WTC11 (cell line): ENCODE measurements at regions not wholly inside any gene's neighbourhood (a gene's known extent, or its start where the extent isn't known, plus 50 kb on each side); places are given as distances from the start of the nearest gene placed in this dataset.

ENCODE experiments used
- ATAC-seq: fragments of 200-7000 bp; cut with Tn5 transposase; 2 replicates; pipeline ENCODE4 v1.10.0; 2021; ENCODE audit warnings: mild to moderate bottlenecking, moderate library complexity
- CTCF ChIA-PET: fragments of 300-600 bp; sonication (Branson Sonifier 250); formaldehyde crosslinking; loops from one replicate; lab custom pipeline; 2021; ENCODE audit warnings: antibody characterized with exemption; lab: Charles Lee
- POLR2A ChIA-PET: fragments of 350-600 bp; sonication (Branson Sonifier 250); formaldehyde crosslinking; loops from one replicate; lab custom pipeline; 2021; ENCODE audit warnings: antibody characterized with exemption; lab: Charles Lee
- DNase-seq: peaks from one replicate; pipeline ENCODE4 v3.0.0; 2021; ENCODE audit warnings: low spot score
- H3K27ac Mint-ChIP-seq: 2 replicates; pipeline ENCODE4 v1.8.0; 2021; ENCODE audit warnings: mixed read lengths
- H3K27me3 Mint-ChIP-seq: 2 replicates; pipeline ENCODE4 v1.8.0; 2021; ENCODE audit warnings: low read depth, mild to moderate bottlenecking, moderate library complexity, mixed read lengths
- H3K36me3 Mint-ChIP-seq: 2 replicates; pipeline ENCODE4 v1.8.0; 2021; ENCODE audit warnings: mixed read lengths
- H3K4me1 Mint-ChIP-seq: 2 replicates; pipeline ENCODE4 v1.8.0; 2022; ENCODE audit warnings: mixed read lengths
- H3K4me3 Mint-ChIP-seq: 2 replicates; pipeline ENCODE4 v1.8.0; 2021; ENCODE audit warnings: mild to moderate bottlenecking, moderate library complexity, mixed read lengths
- H3K9me3 Mint-ChIP-seq: 2 replicates; pipeline ENCODE4 v1.8.0; 2021; ENCODE audit warnings: mixed read lengths
- CTCF ChIP-seq: fragments of 200-600 bp; IDR thresholded peaks from 2 replicates; pipeline ENCODE4 v1.8.0; 2022; ENCODE audit warnings: antibody characterized with exemption
- EMX1 ChIP-seq: fragments of 250-450 bp; sonication (Bioruptor Pico); IDR thresholded peaks from 2 replicates; pipeline ENCODE4 v1.8.0; 2021; ENCODE audit warnings: mild to moderate bottlenecking
- IRF2 ChIP-seq: sonication (generic); formaldehyde crosslinking; IDR thresholded peaks from 2 replicates; pipeline ENCODE4 v1.8.0; 2022; ENCODE audit warnings: low read depth, missing genetic modification reagents, borderline replicate concordance
- MYBL2 ChIP-seq: sonication (generic); formaldehyde crosslinking; IDR thresholded peaks from 2 replicates; pipeline ENCODE4 v1.8.1; 2023; ENCODE audit warnings: mild to moderate bottlenecking, moderate library complexity, missing genetic modification reagents
- NR1H2 ChIP-seq: sonication (generic); formaldehyde crosslinking; IDR thresholded peaks from 2 replicates; pipeline ENCODE4 v1.9.0; 2021; ENCODE audit warnings: mild to moderate bottlenecking, moderate library complexity, missing genetic modification reagents
- RELA ChIP-seq: sonication (generic); formaldehyde crosslinking; IDR thresholded peaks from 2 replicates; pipeline ENCODE4 v1.8.1; 2022; ENCODE audit warnings: missing genetic modification reagents, mild to moderate bottlenecking, borderline replicate concordance
- RORB ChIP-seq: fragments of 250-450 bp; sonication (Bioruptor Pico); IDR thresholded peaks from 2 replicates; pipeline ENCODE4 v1.9.0; 2021; ENCODE audit warnings: mild to moderate bottlenecking
- ZBTB21 ChIP-seq: sonication (generic); formaldehyde crosslinking; IDR thresholded peaks from 2 replicates; pipeline ENCODE4 v1.8.1; 2023; ENCODE audit warnings: mild to moderate bottlenecking, missing genetic modification reagents, borderline replicate concordance
- ZNF396 ChIP-seq: fragments of 250-450 bp; sonication (Bioruptor Pico); IDR thresholded peaks from 2 replicates; pipeline ENCODE4 v1.8.0; 2021; ENCODE audit warnings: mild to moderate bottlenecking, moderate library complexity, borderline replicate concordance
- ZNF416 ChIP-seq: fragments of 250-450 bp; sonication (Bioruptor Pico); IDR thresholded peaks from 2 replicates; pipeline ENCODE4 v1.9.0; 2021; ENCODE audit warnings: mild to moderate bottlenecking, inconsistent platforms
- ZNF671 ChIP-seq: fragments of 250-450 bp; sonication (Bioruptor Pico); IDR thresholded peaks from 2 replicates; pipeline ENCODE4 v1.8.0; 2021; ENCODE audit warnings: mild to moderate bottlenecking
- ZSCAN18 ChIP-seq: fragments of 250-450 bp; sonication (Bioruptor Pico); IDR thresholded peaks from 2 replicates; pipeline ENCODE4 v2.1.2; 2022; ENCODE audit warnings: mild to moderate bottlenecking, moderate library complexity
- TF ChIP-seq, protein P1 (sequence below): sonication (generic); formaldehyde crosslinking; conservative IDR thresholded peaks from 2 replicates; pipeline ENCODE4 v1.8.1; 2023; ENCODE audit warnings: mild to moderate bottlenecking, low read depth, missing genetic modification reagents, moderate library complexity
- TF ChIP-seq, protein P2 (sequence below): sonication (generic); formaldehyde crosslinking; IDR thresholded peaks from 2 replicates; pipeline ENCODE4 v1.8.1; 2023; ENCODE audit warnings: mild to moderate bottlenecking, missing genetic modification reagents, moderate library complexity
- TF ChIP-seq, protein P3 (sequence below): sonication (generic); formaldehyde crosslinking; IDR thresholded peaks from 2 replicates; pipeline ENCODE4 v1.8.1; 2022; ENCODE audit warnings: missing genetic modification reagents, borderline replicate concordance
- TF ChIP-seq, protein P4 (sequence below): sonication (generic); formaldehyde crosslinking; conservative IDR thresholded peaks from 2 replicates; pipeline ENCODE4 v1.8.1; 2022; ENCODE audit warnings: mild to moderate bottlenecking, missing genetic modification reagents

DNA sequence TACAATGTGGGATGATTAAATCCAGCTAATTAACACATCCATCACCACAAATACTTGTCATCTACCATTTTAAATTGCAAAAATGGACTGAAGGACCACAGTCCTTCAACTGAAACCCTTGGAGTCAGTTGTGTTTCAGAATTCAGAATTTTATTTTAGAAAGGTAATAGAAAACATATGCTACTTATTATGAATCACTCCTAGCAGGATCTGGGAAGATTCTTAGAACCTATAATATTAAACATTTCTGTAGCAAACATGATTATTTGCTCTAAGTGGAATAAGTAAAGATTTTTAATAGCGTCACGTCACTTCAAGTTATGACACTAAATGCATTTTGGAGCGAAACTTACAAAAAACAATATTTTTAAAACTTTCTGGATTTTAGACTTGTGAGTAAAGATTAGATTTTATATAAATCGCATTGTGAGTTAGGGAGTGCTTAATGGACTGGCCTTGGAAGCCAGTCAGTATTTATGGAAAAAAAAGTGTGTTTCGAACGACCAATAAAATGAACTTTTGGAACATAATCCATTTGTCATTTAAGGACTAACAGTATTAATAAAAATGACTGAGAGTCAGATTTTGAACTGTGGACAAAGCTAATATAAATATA lies 71.8 kb upstream of the PHACTR2 start:
- Mint-ChIP-seq H3K9me3 (no peaks in the 10 kb centered on the region), H3K4me3 (no peak overlapping the region), H3K36me3 (no peaks in the 10 kb centered on the region), H3K27ac (no peak overlapping the region), H3K4me1 (peaks cover 21% of the 10 kb centered on the region), H3K27me3 (no peaks in the 10 kb centered on the region)
- TF ChIP-seq RORB (CRISPR knock-in tag) (no peak), ZNF671 (CRISPR knock-in tag) (no peak), IRF2 (CRISPR knock-in tag) (no peak), RELA (CRISPR knock-in tag) (no peak), MYBL2 (CRISPR knock-in tag) (no peak), ZNF416 (CRISPR knock-in tag) (no peak), ZBTB21 (CRISPR knock-in tag) (no peak)
- TF ChIP-seq, protein P1, sequence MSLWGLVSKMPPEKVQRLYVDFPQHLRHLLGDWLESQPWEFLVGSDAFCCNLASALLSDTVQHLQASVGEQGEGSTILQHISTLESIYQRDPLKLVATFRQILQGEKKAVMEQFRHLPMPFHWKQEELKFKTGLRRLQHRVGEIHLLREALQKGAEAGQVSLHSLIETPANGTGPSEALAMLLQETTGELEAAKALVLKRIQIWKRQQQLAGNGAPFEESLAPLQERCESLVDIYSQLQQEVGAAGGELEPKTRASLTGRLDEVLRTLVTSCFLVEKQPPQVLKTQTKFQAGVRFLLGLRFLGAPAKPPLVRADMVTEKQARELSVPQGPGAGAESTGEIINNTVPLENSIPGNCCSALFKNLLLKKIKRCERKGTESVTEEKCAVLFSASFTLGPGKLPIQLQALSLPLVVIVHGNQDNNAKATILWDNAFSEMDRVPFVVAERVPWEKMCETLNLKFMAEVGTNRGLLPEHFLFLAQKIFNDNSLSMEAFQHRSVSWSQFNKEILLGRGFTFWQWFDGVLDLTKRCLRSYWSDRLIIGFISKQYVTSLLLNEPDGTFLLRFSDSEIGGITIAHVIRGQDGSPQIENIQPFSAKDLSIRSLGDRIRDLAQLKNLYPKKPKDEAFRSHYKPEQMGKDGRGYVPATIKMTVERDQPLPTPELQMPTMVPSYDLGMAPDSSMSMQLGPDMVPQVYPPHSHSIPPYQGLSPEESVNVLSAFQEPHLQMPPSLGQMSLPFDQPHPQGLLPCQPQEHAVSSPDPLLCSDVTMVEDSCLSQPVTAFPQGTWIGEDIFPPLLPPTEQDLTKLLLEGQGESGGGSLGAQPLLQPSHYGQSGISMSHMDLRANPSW (CRISPR knock-in tag), result no peak
- POLR2A ChIA-PET, result no interaction called here
- ATAC-seq, result no peak
- CTCF ChIA-PET, result no interaction called here
- DNase-seq, result no peak

DNA sequence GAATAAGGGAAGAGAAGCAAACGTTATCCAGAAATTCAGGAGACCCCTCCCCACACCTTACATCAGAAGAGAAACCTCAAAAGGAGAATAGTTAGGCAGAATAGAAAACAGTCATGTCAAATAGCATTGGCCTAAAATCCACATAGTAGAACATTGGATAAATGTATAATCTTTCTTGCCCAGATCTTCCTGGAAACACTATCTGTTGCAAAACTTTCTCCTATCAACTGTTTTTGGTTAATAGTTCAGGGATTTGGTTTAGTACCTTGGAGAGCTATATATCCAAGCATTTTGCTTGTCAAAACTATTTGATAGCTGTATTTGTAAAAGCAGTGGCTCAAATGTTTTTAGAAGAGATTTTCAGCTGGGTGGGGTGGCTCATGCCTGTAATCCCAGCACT lies 74.3 kb upstream of the PHACTR2 start:
- Mint-ChIP-seq H3K4me1 (peaks cover 20% of the 10 kb centered on the region), H3K27me3 (no peaks in the 10 kb centered on the region), H3K27ac (no peak overlapping the region), H3K4me3 (no peak overlapping the region), H3K9me3 (no peaks in the 10 kb centered on the region)
- no peak for ATAC-seq
- POLR2A ChIA-PET, result no interaction called here
- TF ChIP-seq, protein P2, sequence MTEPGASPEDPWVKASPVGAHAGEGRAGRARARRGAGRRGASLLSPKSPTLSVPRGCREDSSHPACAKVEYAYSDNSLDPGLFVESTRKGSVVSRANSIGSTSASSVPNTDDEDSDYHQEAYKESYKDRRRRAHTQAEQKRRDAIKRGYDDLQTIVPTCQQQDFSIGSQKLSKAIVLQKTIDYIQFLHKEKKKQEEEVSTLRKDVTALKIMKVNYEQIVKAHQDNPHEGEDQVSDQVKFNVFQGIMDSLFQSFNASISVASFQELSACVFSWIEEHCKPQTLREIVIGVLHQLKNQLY (CRISPR knock-in tag), result no peak
- no peak for TF ChIP-seq EMX1 (CRISPR knock-in tag)
- no peak for TF ChIP-seq CTCF
- TF ChIP-seq NR1H2 (CRISPR knock-in tag), result no peak
- no peak for TF ChIP-seq ZSCAN18
- TF ChIP-seq, protein P3, sequence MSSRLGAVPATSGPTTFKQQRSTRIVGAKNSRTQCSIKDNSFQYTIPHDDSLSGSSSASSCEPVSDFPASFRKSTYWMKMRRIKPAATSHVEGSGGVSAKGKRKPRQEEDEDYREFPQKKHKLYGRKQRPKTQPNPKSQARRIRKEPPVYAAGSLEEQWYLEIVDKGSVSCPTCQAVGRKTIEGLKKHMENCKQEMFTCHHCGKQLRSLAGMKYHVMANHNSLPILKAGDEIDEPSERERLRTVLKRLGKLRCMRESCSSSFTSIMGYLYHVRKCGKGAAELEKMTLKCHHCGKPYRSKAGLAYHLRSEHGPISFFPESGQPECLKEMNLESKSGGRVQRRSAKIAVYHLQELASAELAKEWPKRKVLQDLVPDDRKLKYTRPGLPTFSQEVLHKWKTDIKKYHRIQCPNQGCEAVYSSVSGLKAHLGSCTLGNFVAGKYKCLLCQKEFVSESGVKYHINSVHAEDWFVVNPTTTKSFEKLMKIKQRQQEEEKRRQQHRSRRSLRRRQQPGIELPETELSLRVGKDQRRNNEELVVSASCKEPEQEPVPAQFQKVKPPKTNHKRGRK (CRISPR knock-in tag), result no peak
- TF ChIP-seq ZNF396 (CRISPR knock-in tag), result no peak
- TF ChIP-seq, protein P4, sequence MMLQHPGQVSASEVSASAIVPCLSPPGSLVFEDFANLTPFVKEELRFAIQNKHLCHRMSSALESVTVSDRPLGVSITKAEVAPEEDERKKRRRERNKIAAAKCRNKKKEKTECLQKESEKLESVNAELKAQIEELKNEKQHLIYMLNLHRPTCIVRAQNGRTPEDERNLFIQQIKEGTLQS, result no peak
- TF ChIP-seq, all 79 proteins: peak for 0
- CTCF ChIA-PET, result no interaction called here
- H3K36me3 Mint-ChIP-seq, result no peaks in the 10 kb centered on the region
- DNase-seq, result no peak
